A673 (cell line): ENCODE measurements at regions not wholly inside any gene's neighbourhood (a gene's known extent, or its start where the extent isn't known, plus 50 kb on each side); places are given as distances from the start of the nearest gene placed in this dataset.

Experiments
- CTCF ChIP-seq: fragments of 300-800, 200-600 bp; sonication (generic); conservative IDR thresholded peaks from 2 replicates; pipeline ENCODE4 v1.5.1; 2017; ENCODE audit warnings: low read depth, mild to moderate bottlenecking, antibody characterized with exemption, low read length, moderate library complexity, mixed read lengths
- EZH2 ChIP-seq: fragments of 200-600 bp; sonication (generic); IDR thresholded peaks from 2 replicates; pipeline ENCODE4 v1.6.1; 2017; ENCODE audit warnings: borderline replicate concordance, low read depth, mild to moderate bottlenecking, mixed read lengths, antibody characterized with exemption, low read length; ENCODE audit not compliant: poor library complexity, severe bottlenecking

- no peak for TF ChIP-seq CTCF
- TF ChIP-seq EZH2 = no peak
Measured at GRCh38 chr6:17210683-17211082, 70.5 kb upstream of the RBM24 start.
